ENCODE measurements at regions not wholly inside any gene's neighbourhood (a gene's known extent, or its start where the extent isn't known, plus 50 kb on each side); places are given as distances from the start of the nearest gene placed in this dataset.

- no peak for DNase-seq
These were observed 249.1 kb upstream of the MTNR1B start for GRCh38 chr11:92720385-92720784.

DNA sequence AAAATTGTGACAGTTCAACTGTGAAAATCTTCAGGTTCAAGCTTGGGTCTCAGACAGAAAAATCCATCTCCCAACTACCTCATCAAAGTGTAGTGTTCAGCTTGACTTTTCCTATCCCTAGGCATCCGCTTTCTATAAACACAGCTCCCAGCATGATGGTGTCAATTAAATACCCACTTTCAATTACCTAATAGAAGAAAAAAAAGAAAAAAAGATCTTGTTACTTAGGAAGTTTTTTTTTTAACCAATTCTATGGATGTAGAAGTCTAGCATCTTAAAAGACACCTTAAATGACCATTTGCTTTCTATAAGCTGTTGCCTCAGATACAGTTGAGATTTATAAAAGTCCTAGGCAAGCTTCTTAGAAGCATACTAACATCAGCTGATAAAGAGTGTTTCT is 244.1 kb upstream of the MTNR1B start:
- DNase-seq = no peak

DNA sequence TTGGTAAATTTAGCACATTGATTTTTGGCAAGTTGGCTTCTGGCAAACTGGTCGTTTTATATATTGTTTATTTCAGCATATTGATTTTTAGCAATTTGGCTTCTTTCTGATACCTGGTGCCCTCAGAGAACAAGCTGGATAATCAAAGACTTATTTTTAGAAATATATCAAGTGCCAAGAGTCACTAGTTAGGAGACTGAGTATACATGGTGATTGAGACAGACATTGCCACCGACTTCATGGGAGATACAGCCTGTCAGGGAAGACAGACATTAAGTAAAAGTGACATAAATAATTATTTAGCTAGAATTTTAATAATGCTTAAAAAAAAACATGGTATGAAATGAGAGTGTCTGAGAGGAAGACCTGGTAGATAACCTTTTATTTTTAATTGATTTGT is 242.3 kb upstream of the MTNR1B start:
- no peak for DNase-seq

DNA sequence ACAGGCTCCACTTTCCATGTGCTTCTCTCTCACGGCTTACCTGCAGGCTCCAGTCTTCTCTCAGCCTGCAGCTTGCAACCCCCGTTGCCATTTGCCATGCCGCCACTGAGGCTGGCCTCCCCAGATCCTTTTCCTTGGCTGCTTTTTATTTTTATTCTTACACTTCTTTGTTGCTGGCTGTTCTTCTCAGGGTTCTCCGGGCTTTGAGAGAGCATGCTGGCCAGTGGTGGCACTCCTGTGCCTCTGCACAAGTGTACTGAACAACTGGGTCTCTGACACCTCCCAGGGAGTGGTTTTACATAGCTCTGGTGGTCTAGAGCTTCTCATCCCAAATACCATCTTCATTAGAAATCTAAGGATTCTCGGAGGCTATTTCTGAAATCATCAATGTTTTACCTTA is 241.7 kb upstream of the MTNR1B start:
- no peak for DNase-seq

- DNase-seq = no peak
These were observed 240.8 kb upstream of the MTNR1B start for GRCh38 chr11:92728628-92729027.

GRCh38 chr11:92735039-92735438 is 234.4 kb upstream of the MTNR1B start:
- DNase-seq = no peak

- DNase-seq = no peak
These were observed 231.2 kb upstream of the MTNR1B start for GRCh38 chr11:92738276-92738675.

DNA sequence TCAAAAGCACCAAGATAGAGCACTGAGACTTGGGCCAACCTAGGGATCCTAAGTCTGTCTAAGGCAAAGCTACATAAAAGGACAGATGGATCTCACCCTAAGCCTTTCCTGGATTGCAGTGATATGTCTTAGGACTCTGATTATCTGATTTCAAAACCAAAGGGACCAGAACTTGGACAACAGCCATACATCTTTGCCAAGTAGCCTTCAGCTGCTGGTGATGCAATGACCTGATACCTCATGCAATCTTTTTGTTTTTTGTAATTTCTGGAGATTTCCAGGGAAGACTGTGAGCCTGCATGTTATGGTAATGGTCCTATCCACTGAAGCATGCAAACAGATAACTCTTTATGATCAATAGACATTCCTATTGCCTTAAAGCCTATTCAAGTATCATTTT is 230.4 kb upstream of the MTNR1B start:
- no peak for DNase-seq

GRCh38 chr11:92739491-92739890 is 230.0 kb upstream of the MTNR1B start:
- no peak for DNase-seq

- DNase-seq = no peak
These were observed 229.2 kb upstream of the MTNR1B start for GRCh38 chr11:92740276-92740675.

- DNase-seq = no peak
These were observed 224.4 kb upstream of the MTNR1B start for GRCh38 chr11:92744929-92745585.

DNA sequence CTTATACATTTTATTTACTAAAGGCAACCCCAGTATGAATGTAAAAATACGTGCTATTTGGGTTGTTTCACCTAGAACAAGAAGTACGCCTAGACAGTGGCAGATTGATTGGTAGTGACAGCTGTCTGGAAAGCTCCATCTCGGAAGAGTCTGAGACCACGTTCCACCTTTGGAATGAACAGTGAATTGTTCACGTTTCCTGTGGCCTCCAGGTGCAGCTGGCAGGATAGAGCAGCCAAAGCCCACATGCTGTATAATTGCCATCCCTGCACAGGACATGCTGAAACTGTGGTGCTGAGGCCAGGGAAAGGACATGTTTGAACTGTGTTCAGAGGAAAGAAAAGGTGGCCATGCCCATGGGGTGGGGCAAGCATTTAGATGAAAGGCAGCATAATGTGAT is 218.7 kb upstream of the MTNR1B start:
- no peak for DNase-seq

GRCh38 chr11:92751594-92751993 is 217.9 kb upstream of the MTNR1B start:
- no peak for DNase-seq

DNA sequence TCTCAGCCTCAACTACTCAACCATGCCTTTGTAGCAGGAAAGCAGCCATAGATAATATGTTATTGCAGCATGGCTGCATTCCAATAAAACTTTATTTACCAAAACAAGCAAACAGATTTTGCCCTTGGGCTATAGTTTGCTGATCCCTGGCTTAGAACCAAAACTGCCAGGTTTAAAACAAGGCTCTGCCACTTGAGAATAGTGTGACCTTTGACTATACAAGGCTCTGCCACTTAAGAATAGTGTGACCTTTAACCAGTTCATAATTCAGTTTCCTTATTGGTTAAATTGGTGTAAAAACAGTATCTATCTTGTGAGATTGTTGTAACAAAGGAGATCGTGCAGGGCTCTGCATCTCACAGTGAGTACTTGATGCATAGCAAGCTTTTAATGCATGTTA is 217.3 kb upstream of the MTNR1B start:
- DNase-seq = no peak

DNA sequence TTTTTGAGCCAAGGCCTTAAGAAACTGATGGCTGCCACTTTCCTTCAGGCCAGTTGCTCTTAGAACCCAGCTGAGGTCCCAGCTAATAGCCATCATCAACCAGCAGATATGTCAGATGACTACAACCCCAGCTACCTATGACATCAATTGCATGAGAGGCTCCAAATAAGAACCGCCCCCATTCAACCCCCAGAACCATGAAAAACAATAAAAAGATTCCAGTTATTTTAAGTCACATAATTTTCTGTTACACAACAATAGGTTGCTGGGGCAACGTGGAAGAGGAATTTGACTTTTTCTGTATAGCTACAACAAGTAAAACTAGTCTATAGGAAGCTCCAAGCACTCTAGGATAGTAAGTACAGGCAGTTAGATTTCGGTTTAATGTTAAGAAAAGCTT is 216.3 kb upstream of the MTNR1B start:
- DNase-seq = no peak

GRCh38 chr11:92758241-92758780 is 211.1 kb upstream of the MTNR1B start:
- DNase-seq = no peak

- no peak for DNase-seq
These were observed 209.8 kb upstream of the MTNR1B start for GRCh38 chr11:92759571-92760214.

- no peak for DNase-seq
These were observed 207.3 kb upstream of the MTNR1B start for GRCh38 chr11:92762121-92762540.

- DNase-seq = no peak
These were observed 206.1 kb upstream of the MTNR1B start for GRCh38 chr11:92763336-92763735.

- no peak for DNase-seq
These were observed 205.3 kb upstream of the MTNR1B start for GRCh38 chr11:92764128-92764527.

DNA sequence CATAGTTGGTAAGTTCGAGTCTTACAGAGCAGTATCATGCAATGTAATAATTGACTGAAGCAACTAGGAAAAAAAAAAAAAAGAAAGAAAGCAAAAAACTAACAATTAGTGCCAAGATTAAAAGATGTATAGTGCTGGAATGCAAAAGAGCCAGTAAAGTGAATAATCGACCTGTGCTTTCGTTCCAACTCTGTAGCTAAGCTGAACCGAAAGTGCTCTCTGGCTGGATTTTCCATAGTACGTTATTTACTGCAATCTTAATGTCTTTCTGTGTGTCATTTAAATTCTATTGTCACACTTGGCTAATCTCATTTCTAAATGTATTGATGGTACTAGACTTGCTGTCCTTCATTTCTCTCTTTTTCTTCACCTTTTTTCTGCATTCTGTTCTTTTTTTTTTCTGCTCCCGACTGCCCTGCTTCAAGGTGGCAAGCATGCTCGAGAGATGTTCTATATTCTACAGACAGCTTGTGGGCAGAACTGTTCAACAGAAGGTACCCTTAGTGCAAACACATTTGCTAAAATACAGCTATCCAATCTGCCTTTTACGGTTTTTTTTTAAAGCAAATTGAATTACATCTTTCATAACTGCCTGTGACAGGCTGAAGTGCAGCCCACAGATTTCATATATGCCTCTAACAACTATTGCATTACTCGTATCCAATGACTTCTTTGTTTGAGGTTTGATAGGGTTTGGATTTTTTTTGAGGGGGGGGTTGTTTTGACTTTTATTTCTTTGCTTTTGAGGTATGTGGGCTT is 204.2 kb upstream of the MTNR1B start:
- DNase-seq = no peak

GRCh38 chr11:92765965-92766371 is 203.5 kb upstream of the MTNR1B start:
- DNase-seq = peak; percentile 77

DNA sequence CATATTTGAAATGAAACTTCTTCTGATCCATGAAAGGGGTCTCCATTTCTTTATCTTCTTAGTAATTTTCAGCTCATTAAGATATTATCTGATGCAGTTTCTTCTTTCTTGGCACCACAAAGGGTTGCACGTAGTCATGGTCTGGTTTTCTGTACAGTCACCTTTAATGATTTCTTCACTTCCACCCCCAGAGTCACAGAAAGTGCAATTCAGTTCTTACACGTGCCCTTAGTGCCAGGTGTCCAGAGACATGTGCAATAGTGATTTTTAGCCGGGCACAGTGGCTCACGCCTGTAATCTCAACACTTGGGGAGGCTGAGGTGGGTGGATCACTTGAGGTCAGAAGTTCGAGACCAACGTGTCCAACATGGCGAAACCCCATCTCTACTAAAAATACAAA is 202.8 kb upstream of the MTNR1B start:
- DNase-seq = no peak

DNA sequence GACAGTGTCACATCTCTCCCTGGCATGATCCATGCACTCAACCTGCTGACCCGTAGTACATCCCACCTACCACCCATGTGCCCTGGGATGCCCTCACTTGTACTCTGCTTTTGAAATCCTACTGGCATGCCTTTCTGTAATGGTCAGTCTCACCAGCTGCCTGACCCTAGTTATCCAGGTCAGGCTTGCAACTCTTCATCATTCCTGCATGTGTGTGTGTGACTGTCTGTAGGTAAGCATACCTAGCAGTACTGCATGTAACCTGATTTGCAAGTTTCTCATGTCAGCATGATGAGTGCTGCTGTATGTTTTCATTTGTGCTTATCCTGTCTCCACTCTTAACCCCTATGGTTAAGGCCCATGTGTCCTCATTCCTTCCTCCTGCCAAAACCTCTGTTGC is 202.0 kb upstream of the MTNR1B start:
- DNase-seq = no peak

Measured in left hindlimb (tissue), 1 donor.